Prostate gland (tissue), 2 donors: ENCODE measurements at regions not wholly inside any gene's neighbourhood (a gene's known extent, or its start where the extent isn't known, plus 50 kb on each side); places are given as distances from the start of the nearest gene placed in this dataset.

Experiments
- POLR2A ChIP-seq: fragments of 450-650 bp; IDR thresholded peaks from one replicate; pipeline ENCODE4 v1.6.1; 2016; ENCODE audit warnings: antibody characterized with exemption, mild to moderate bottlenecking
- POLR2AphosphoS5 ChIP-seq: sonication (generic); formaldehyde crosslinking; IDR thresholded peaks from one replicate; pipeline ENCODE4 v1.6.1; 2017; ENCODE audit warnings: antibody characterized with exemption
- TF ChIP-seq, protein P1 (sequence below), 4 experiments: fragments of 200-600 bp in 2 of 4; fragments of 450-650 bp in 2 of 4; sonication (generic) in 2 of 4; IDR thresholded peaks; 1 replicate in 3 of 4; 2 replicates in 1 of 4; pipeline ENCODE4 v1.5.1; 2016 to 2019; ENCODE audit warnings: antibody characterized with exemption in 4 of 4, mild to moderate bottlenecking in 2 of 4, moderate library complexity in 2 of 4

DNA sequence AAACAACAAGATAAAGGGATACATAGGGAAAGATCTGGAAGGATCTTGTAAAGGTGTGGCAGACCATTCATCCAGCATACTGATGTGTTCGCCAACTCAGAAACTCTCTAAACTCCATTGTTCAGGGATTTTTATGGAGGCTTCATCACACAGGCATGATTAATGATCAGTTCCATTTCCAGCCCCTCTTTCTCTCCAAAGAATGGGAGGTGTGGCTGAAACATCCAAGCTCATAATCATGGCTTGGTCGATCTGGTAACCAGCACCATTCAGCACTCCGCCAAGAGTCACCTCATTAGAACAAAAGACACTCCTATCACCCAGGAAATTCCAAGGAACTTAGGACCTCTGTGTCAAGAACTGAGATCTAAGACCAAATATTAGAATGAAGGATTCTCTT lies 180.6 kb upstream of the RNPC3 start:
- TF ChIP-seq, protein P1, sequence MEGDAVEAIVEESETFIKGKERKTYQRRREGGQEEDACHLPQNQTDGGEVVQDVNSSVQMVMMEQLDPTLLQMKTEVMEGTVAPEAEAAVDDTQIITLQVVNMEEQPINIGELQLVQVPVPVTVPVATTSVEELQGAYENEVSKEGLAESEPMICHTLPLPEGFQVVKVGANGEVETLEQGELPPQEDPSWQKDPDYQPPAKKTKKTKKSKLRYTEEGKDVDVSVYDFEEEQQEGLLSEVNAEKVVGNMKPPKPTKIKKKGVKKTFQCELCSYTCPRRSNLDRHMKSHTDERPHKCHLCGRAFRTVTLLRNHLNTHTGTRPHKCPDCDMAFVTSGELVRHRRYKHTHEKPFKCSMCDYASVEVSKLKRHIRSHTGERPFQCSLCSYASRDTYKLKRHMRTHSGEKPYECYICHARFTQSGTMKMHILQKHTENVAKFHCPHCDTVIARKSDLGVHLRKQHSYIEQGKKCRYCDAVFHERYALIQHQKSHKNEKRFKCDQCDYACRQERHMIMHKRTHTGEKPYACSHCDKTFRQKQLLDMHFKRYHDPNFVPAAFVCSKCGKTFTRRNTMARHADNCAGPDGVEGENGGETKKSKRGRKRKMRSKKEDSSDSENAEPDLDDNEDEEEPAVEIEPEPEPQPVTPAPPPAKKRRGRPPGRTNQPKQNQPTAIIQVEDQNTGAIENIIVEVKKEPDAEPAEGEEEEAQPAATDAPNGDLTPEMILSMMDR (IDR thresholded peaks at IDR 0.05) = no peak
- TF ChIP-seq POLR2AphosphoS5 (no peak), POLR2A (no peak)
